Gastrocnemius medialis (tissue), 4 donors: ENCODE measurements at regions not wholly inside any gene's neighbourhood (a gene's known extent, or its start where the extent isn't known, plus 50 kb on each side); places are given as distances from the start of the nearest gene placed in this dataset.

Experiments
- ATAC-seq, 2 donors: fragments of 150-250 bp; one replicate each; pipeline ENCODE4 v1.9.1; 2016
- DNase-seq, 2 donors: peaks; one replicate each; pipeline ENCODE4 v3.0.0-alpha.2; 2019
- H3K27ac ChIP-seq, 4 donors: fragments of 200-600 bp; sonication (generic); 1 replicate in 1 of 4; 2 replicates in 3 of 4; pipeline ENCODE4 v1.5.1; 2016 to 2018; ENCODE audit warnings: mild to moderate bottlenecking in 2 of 4, moderate library complexity in 1 of 4
- H3K27me3 ChIP-seq, 3 donors: fragments of 200-600 bp; sonication (generic) in 2 of 3; 1 replicate in 1 of 3; 2 replicates in 2 of 3; pipeline versions ENCODE4 v1.5.1 to v1.6.0; 2016 to 2019; ENCODE audit warnings: mild to moderate bottlenecking in 1 of 3, moderate library complexity in 1 of 3
- H3K36me3 ChIP-seq, 2 donors: fragments of 200-600 bp; sonication (generic) in 1 of 2; one replicate each; pipeline ENCODE4 v1.5.1; 2017 to 2018
- H3K4me1 ChIP-seq, 2 donors: fragments of 200-600 bp; sonication (generic) in 1 of 2; one replicate each; pipeline ENCODE4 v1.5.1; 2016 to 2017; ENCODE audit warnings: mild to moderate bottlenecking in 2 of 2
- H3K4me3 ChIP-seq, 4 donors: fragments of 200-600 bp; sonication (generic) in 3 of 4; 1 replicate in 1 of 4; 2 replicates in 3 of 4; pipeline ENCODE4 v1.5.1; 2016 to 2019; ENCODE audit warnings: mild to moderate bottlenecking in 2 of 4
- H3K9me3 ChIP-seq, 3 donors: fragments of 200-600 bp; sonication (generic) in 2 of 3; 1 replicate in 1 of 3; 2 replicates in 2 of 3; pipeline ENCODE4 v1.5.1; 2016 to 2019
- POLR2A ChIP-seq, 2 donors: fragments of 450-650 bp; IDR thresholded peaks; one replicate each; pipeline ENCODE4 v1.6.1; 2017; ENCODE audit warnings: antibody characterized with exemption in 2 of 2, mild to moderate bottlenecking in 2 of 2, moderate library complexity in 2 of 2
- in situ Hi-C, 4 donors: fragments of 200-750 bp; cut with MboI; loops; one replicate each; pipeline versions ENCODE4 v1.15.0 to v1.8.0; 2017; ENCODE audit warnings: low sequenced_read_pairs in 4 of 4
- intact Hi-C: fragments of 100-400 bp; cut with DNase I; formaldehyde crosslinking; loops from one replicate; pipeline ENCODE4 v1.15.1; 2023; ENCODE audit warnings: low total_unique reads
- TF ChIP-seq, protein P1 (sequence below), 5 experiments: fragments of 450-650 bp in 3 of 5; fragments of 200-600 bp in 2 of 5; sonication (generic) in 2 of 5; IDR thresholded peaks in 4 of 5; conservative IDR thresholded peaks in 1 of 5; 1 replicate in 4 of 5; 2 replicates in 1 of 5; pipeline ENCODE4 v1.5.1; 2016 to 2019; ENCODE audit warnings: antibody characterized with exemption in 5 of 5, mild to moderate bottlenecking in 3 of 5, moderate library complexity in 3 of 5

DNA sequence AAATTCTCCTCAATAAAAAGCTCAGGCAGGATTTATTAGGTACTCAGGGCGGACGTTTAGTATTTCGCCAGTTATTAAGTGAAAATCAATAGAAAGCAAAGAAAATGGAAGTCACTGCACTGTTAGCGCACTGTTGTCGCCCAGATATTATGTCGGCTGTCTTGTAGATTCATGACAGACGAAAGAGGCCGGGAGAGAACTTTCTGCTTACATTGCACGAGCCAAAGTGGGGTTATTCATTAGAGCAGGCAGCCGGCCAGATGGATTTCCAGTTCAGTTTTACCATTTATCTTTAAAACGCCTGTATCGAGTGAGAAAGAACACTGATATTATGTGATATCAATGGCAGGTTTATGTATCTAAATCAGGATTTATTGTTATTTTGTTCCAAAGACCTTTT, 866.0 kb upstream of the NR2F2 start:
- in situ Hi-C loops (no loop called here), intact Hi-C loops (no loop called here)
- TF ChIP-seq, protein P1, sequence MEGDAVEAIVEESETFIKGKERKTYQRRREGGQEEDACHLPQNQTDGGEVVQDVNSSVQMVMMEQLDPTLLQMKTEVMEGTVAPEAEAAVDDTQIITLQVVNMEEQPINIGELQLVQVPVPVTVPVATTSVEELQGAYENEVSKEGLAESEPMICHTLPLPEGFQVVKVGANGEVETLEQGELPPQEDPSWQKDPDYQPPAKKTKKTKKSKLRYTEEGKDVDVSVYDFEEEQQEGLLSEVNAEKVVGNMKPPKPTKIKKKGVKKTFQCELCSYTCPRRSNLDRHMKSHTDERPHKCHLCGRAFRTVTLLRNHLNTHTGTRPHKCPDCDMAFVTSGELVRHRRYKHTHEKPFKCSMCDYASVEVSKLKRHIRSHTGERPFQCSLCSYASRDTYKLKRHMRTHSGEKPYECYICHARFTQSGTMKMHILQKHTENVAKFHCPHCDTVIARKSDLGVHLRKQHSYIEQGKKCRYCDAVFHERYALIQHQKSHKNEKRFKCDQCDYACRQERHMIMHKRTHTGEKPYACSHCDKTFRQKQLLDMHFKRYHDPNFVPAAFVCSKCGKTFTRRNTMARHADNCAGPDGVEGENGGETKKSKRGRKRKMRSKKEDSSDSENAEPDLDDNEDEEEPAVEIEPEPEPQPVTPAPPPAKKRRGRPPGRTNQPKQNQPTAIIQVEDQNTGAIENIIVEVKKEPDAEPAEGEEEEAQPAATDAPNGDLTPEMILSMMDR (IDR thresholded peaks at IDR 0.05 in 4 of 5, conservative IDR thresholded peaks at IDR 0.05 in 1 of 5), result no peak
- TF ChIP-seq POLR2A (IDR thresholded peaks at IDR 0.05), result no peak
- no peaks in the 10 kb centered on the region for H3K9me3 ChIP-seq
- H3K36me3 ChIP-seq, result no peaks in the 10 kb centered on the region
- H3K4me3 ChIP-seq, result no peak overlapping the region
- H3K4me1 ChIP-seq, result no peaks in the 10 kb centered on the region
- H3K27ac ChIP-seq, result no peak overlapping the region
- DNase-seq (no peak), ATAC-seq (no peak)
- H3K27me3 ChIP-seq, result no peaks in the 10 kb centered on the region

DNA sequence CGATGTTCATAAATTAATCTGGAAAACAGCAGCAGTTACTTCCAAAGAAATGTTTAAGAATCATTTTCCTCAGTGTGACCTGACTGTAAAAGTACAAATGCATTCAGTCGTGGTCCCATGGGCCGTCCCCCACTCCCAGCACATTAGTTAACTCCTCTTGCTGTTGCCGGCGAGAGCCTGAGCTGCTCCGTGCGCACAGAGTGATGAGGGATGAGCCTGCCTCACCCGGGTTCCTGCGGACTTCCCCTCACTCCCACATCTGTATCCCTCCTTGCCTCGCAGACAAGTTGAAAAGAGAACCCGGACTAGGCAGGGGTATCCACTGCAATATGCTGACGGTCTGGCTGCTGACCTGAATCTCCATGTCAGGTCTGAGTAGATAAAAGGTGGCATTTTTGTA, 861.7 kb upstream of the NR2F2 start:
- TF ChIP-seq POLR2A (IDR thresholded peaks at IDR 0.05), result no peak
- TF ChIP-seq, protein P1 (IDR thresholded peaks at IDR 0.05 in 4 of 5, conservative IDR thresholded peaks at IDR 0.05 in 1 of 5), result no peak
- Histone ChIP-seq H3K9me3 (no peaks in the 10 kb centered on the region), H3K36me3 (no peaks in the 10 kb centered on the region), H3K27me3 (no peaks in the 10 kb centered on the region), H3K4me1 (no peaks in the 10 kb centered on the region), H3K27ac (no peak overlapping the region), H3K4me3 (no peak overlapping the region)
- in situ Hi-C loops (no loop called here), intact Hi-C loops (no loop called here)
- ATAC-seq, result no peak
- DNase-seq, result no peak

DNA sequence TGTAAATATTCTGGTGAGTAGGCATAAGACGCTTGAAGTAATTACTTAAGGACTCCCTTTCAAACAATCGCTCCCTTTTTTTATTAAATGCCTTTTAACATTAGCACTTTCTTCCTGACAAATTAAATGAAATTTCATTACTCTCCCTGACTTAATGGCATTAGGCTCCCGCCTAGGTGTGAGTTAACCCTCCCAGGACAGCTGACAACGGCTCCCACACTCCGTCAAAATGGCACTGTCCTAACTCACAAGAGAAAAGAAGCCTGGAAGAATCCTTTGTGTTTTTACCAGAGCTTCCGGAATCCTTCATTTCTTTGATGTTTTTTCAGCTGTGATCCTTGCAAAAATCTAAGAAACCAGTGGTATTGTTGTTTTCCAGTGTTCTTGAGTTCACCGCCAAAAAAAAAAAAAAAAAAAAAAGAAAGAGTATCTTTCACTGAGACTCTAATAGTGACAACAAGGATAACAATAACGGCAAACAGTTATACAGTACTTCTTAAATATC, 861.0 kb upstream of the NR2F2 start:
- H3K27ac ChIP-seq, result peak overlapping the region in 1 of 4 donors; percentile 30
- no peak overlapping the region for H3K4me3 ChIP-seq
- no peaks in the 10 kb centered on the region for H3K9me3 ChIP-seq
- in situ Hi-C loops, result no loop called here
- no peaks in the 10 kb centered on the region for H3K36me3 ChIP-seq
- TF ChIP-seq, protein P1 (IDR thresholded peaks at IDR 0.05 in 4 of 5, conservative IDR thresholded peaks at IDR 0.05 in 1 of 5), result no peak
- TF ChIP-seq POLR2A (IDR thresholded peaks at IDR 0.05), result no peak
- intact Hi-C loops, result no loop called here
- H3K4me1 ChIP-seq, result no peaks in the 10 kb centered on the region
- no peaks in the 10 kb centered on the region for H3K27me3 ChIP-seq
- DNase-seq, result no peak
- no peak for ATAC-seq

DNA sequence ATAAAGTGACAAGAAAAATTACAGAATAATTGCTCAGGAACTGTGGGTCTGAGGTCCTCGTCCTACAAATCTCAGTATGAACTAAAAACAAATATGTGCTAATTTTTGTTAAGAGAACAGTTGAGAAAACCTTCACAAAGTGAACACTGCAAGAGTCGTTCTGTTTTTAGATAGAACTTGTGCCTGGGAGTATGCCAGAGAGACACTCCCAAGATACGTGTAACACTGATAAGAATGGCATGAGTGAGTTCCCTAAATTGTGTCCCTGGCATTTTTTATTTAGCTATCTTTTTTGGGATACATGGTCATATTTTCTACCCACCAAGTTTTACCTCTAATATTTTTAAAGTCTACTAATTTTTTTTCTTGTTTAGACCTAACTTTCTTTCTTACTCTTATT, 860.0 kb upstream of the NR2F2 start:
- Histone ChIP-seq H3K27me3 (no peaks in the 10 kb centered on the region), H3K27ac (peak overlapping the region in 2 of 4 donors; percentile 11 to 28), H3K4me1 (no peaks in the 10 kb centered on the region), H3K9me3 (no peaks in the 10 kb centered on the region), H3K36me3 (no peaks in the 10 kb centered on the region), H3K4me3 (no peak overlapping the region)
- no peak for ATAC-seq
- no peak for DNase-seq
- intact Hi-C loops (no loop called here), in situ Hi-C loops (no loop called here)
- TF ChIP-seq, protein P1 (IDR thresholded peaks at IDR 0.05 in 4 of 5, conservative IDR thresholded peaks at IDR 0.05 in 1 of 5), result no peak

DNA sequence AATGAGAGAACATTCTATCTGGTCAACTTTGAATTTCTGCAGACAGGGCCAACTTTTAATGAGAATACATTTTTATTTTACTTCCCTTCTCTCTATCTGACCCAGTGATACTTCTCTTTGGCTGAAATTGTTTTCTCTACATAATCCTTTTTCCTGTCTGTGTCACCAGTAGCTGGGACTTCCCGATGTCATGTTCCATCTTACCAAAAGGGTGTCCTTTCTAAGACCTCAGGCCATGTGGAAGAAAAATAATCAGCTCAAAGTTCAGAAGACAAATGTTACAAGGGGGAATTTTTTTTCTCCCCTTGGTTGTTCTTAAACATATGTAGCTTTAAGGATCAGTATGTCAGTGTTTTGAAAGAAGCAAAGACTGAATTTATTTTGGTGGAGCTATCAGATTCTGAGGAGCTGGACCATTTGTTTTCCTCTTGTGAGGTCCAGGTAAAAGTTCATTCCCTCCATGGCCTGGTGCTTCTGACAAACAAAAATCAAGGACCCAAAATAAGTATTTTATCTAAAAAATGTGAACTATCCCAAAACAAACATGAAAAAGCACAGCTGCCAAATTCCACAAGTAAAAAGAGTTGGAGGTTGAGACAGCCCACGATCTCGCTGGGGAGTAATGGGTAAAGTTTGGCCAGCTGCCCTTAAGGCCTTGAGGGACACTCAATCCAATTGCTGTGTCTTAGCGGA, 859.4 kb upstream of the NR2F2 start:
- no peaks in the 10 kb centered on the region for H3K4me1 ChIP-seq
- no peaks in the 10 kb centered on the region for H3K36me3 ChIP-seq
- intact Hi-C loops, result no loop called here
- in situ Hi-C loops, result no loop called here
- no peak overlapping the region for H3K4me3 ChIP-seq
- TF ChIP-seq POLR2A (IDR thresholded peaks at IDR 0.05), result no peak
- TF ChIP-seq, protein P1 (IDR thresholded peaks at IDR 0.05 in 4 of 5, conservative IDR thresholded peaks at IDR 0.05 in 1 of 5), result no peak
- no peak for DNase-seq
- ATAC-seq, result no peak
- peak overlapping the region; percentile 1 to 37 (median 20) for H3K27ac ChIP-seq
- H3K27me3 ChIP-seq, result no peaks in the 10 kb centered on the region
- H3K9me3 ChIP-seq, result no peaks in the 10 kb centered on the region
